HL-60 (cell line): ENCODE measurements at regions not wholly inside any gene's neighbourhood (a gene's known extent, or its start where the extent isn't known, plus 50 kb on each side); places are given as distances from the start of the nearest gene placed in this dataset.

Experiments used
- CTCF ChIP-seq: IDR thresholded peaks from one replicate; pipeline ENCODE4 v1.5.1; 2011; ENCODE audit warnings: low read length, control low read depth, inconsistent platforms; ENCODE audit not compliant: insufficient read depth
- POLR2AphosphoS5 ChIP-seq: IDR thresholded peaks from 2 replicates; pipeline ENCODE4 v1.6.1; 2012; ENCODE audit warnings: low read depth

GRCh38 chr9:7975336-7975735 is 175.8 kb upstream of the DMAC1 start:
- TF ChIP-seq POLR2AphosphoS5 (no peak), CTCF (no peak)
